ENCODE measurements at regions not wholly inside any gene's neighbourhood (a gene's known extent, or its start where the extent isn't known, plus 50 kb on each side); places are given as distances from the start of the nearest gene placed in this dataset.

- DNase-seq (ENCODE audit: low spot score) (no peak), FAIRE-seq (no peak), ATAC-seq (no peak)
- no TSS peak for BruUV-seq (replicated peaks)
- Histone ChIP-seq H3K9me3 (ENCODE audit: low read length) (no peaks in the 10 kb centered on the region), H4K20me1 (ENCODE audit: insufficient read depth, low read length) (no peaks in the 10 kb centered on the region), H3K4me2 (ENCODE audit: low read depth, low read length) (no peak overlapping the region), H2AFZ (ENCODE audit: low read length) (no peak overlapping the region), H3K4me3 (replicated peaks in 1 of 3; ENCODE audit: insufficient read depth in 1 of 3, low read depth in 2 of 3, low read length in 3 of 3) (no peak overlapping the region), H3K4me1 (ENCODE audit: insufficient read depth, low read length) (no peaks in the 10 kb centered on the region), H3K27ac (ENCODE audit: extremely low read length, insufficient read depth, low read length) (no peak overlapping the region), H3K27me3 (ENCODE audit: control insufficient read depth in 1 of 2, insufficient read depth in 2 of 2, low read length in 2 of 2) (no peaks in the 10 kb centered on the region), H3K36me3 (replicated peaks in 1 of 2; ENCODE audit: control insufficient read depth in 1 of 2, insufficient read depth in 2 of 2, low read length in 2 of 2) (no peaks in the 10 kb centered on the region), H3K79me2 (ENCODE audit: insufficient read depth, low read length) (no peaks in the 10 kb centered on the region), H3K9ac (ENCODE audit: insufficient read depth, low read depth, low read length) (no peak overlapping the region)
- ChIA-PET CTCF (ENCODE audit: low intra/inter-chr PET ratio, low total read pairs) (no interaction called here), POLR2A (no interaction called here)
- TF ChIP-seq ZNF260 (CRISPR knock-in tag; IDR thresholded peaks at IDR 0.05; ENCODE audit: borderline replicate concordance, low read depth) (no peak), RNF219 (CRISPR knock-in tag; IDR thresholded peaks at IDR 0.05) (no peak), IRF1 (CRISPR knock-in tag; IDR thresholded peaks at IDR 0.05; ENCODE audit: low read depth) (no peak), SKI (IDR thresholded peaks at IDR 0.05; ENCODE audit: partially characterized antibody) (no peak), ZSCAN29 (CRISPR knock-in tag; conservative IDR thresholded peaks at IDR 0.05) (no peak), NCOR1 (IDR thresholded peaks at IDR 0.05; ENCODE audit: borderline replicate concordance, low read length) (no peak), PRDM4 (CRISPR knock-in tag; IDR thresholded peaks at IDR 0.05; ENCODE audit: borderline replicate concordance) (no peak), ZNF770 (CRISPR knock-in tag; IDR thresholded peaks at IDR 0.05) (no peak), SIX4 (CRISPR knock-in tag; IDR thresholded peaks at IDR 0.05) (no peak), MNT (IDR thresholded peaks at IDR 0.05) (no peak), ZGPAT (CRISPR knock-in tag; IDR thresholded peaks at IDR 0.05) (no peak), JARID2 (CRISPR knock-in tag; IDR thresholded peaks at IDR 0.05; ENCODE audit: insufficient replicate concordance) (no peak), ATRX (CRISPR knock-in tag; IDR thresholded peaks at IDR 0.05; ENCODE audit: borderline replicate concordance) (no peak), XBP1 (CRISPR knock-in tag; IDR thresholded peaks at IDR 0.05) (no peak)
- in situ Hi-C loops (cut with HindIII; ENCODE audit: extremely low pct_ligation_motif_present, low pct_unique_long_range_greater_than_20kb) (no loop called here), intact Hi-C loops (cut with micrococcal nuclease; ENCODE audit: unreplicated experiment) (no loop called here)
- WGBS (ENCODE audit: low lambda C conversion rate): 0% methylated on average over 1 of the region's 1 CpG
Observed at GRCh38 chrX:13370713-13371112, 50.9 kb upstream of the ATXN3L start.

All from HepG2 (cell line).